ENCODE measurements at regions not wholly inside any gene's neighbourhood (a gene's known extent, or its start where the extent isn't known, plus 50 kb on each side); places are given as distances from the start of the nearest gene placed in this dataset.

DNA sequence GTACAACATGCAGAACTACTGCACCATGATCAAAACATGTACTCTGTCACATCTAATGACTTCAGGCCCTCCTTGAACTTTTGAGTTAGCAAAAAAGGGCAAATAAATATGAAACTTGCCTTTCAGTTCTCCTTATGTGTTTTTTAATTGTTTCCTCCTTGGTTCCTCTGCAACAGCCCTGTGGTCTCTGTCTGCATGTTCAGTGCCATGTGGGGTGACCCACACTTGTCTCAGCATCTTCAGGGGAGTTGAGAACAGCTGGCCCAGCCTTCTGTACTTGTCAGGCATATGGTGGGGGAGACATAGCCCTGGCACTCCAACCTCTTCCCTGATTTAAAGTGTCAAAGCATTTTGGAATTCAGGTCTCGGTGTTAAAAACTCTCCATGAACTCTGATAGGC, 188.0 kb upstream of the PGRMC2 start:
- DNase-seq = no peak

DNA sequence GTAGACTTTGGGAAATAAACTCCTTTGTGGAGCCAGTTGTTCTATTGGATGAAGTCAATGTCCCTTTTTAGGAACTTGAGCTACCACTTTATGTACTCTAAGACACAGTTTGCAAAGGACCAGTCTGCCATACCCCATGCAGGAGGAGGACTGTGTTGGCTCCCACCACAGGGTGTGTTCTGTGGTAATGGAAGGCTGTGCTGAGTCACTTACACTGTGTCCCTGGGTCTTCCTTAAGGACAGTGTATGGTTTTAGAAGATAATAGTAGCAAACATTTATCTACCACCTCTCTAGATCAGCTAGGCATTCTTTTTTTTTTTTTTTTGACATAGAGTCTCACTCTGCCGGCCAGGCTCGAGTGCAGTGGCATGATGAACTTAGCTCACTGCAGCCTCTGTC, 184.0 kb upstream of the PGRMC2 start:
- DNase-seq = no peak

DNA sequence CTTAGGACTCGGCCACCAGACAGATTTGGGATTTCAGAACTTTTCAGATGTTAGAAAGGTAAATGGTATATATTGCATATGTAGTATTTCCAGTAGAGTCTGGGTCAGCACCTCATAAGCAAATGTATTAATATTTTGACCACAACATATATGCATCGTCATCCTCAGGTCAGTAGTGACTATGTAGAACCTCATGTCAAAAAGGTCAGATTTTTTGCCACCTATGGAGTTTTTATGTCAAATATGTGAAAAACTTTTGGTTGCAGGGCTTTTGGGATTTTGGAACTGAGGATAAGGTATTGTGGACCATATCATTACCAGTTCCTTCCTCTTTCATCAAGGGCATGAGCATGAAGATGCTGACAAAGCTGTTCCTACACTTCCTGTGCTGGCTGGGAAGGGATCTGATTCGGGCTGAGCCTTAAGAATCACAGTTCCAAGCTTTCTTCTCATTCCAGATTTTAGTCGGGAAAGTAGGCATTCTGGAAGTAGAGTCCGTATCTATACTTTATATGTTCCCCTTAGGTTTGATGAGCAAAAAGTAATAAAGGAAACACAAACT, 183.0 kb upstream of the PGRMC2 start:
- no peak for DNase-seq

DNA sequence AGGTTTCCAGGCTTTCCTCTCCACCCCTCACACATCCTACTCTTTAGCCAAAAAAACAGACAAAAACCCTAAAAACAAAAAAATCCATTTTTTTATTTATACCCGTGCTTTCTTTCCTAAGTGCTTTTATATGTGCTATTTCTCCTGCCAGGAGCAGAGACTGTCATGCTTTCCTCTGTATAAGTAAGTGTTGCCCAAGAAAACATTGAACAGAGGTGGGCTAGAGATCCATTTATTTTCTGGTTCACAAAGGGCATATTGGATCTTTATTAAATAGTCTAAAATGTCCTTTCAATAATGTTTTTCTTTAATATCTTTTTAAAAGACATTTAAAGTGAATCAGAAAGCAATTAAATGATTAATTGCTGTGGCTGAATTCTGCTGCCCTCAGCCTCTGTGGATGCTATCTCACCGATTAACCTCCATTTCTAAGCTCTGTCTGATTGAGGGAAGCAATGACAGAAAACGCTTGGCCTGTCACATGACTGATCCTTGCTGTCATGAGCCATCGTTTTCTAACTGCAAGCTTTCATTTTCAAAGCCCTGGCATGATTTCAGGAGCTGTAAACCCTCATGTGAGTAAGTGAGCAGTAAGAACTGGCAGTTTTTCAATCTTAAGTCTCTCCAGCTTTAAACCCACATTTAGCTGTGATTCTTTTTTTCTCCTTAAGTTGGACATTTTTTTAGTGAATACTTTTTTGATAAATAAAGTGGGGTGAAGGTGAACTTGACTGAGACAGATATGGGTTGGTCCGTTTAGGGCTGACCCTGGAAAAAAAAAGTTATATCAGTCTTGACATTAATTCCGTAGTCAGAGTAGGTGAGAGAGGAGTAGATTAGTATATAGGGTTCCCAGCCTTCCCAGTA, 180.7 kb upstream of the PGRMC2 start:
- peak; percentile 16 for DNase-seq

DNA sequence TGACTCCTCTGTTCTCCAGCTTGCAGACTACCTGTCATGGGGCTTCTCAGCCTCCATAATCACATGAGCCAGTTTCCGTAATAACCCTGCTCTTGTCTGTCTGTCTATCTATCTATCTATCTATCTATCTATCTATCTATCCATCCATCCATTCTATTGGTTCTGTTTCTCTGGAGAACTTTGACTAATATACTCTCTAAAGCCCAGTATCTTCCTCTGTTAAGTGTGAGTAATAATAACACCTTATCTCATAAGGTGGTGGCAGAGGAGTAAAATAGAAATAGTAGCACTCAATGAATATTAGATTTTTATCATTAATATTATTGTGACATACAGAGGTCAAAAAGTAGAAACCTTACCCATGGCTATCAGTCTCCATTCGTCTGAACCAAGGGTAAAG, 177.9 kb upstream of the PGRMC2 start:
- no peak for DNase-seq

DNA sequence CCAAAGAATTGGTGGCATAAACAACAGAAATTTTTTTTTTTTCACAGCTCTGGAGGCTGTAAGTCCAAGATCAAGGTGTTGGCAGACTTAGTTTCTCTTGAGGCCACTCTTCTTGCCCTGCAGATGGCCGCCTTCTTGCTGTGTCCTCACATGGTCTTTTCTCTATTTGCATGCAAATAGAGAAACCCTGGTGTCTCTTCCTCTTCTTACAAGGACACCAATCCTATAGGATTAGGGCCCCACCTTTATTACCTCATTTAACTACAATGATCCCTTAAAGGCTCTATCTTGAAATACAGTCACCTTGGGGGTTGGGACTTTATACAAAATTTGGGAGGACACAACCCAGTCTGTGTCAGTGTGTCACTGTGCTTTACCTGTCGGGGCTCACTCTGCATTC, 175.4 kb upstream of the PGRMC2 start:
- no peak for DNase-seq

DNA sequence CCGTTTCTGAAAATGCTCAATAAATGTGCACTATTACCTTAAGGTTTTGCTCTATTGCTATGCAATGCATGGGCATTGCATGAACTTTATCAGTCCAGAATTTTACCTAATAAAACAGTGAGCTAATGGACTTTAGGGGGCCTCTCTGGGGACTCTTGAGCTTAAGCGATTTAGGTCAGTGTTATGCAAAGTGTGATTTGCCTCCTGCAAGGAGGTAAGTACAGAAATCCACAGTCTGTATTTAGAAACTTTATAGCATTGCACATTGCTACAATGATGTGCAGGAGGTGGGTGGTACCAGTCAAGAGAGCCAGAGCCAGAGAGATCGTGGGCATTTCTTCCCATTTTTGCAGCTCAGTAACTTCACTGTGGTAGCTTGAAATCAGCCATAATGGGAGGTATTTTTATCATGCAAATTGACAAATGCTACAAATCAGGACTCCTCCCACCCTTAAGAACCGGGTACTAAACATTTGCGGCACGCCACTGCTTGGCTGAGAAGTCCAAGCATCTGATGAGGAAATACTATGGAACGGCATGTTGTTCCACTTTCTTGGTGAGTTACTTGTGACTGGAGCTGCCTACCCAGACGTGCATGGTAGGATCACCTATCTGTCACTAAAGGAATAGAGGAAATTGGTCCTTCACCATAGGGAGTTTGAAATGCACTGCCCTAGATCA, 174.6 kb upstream of the PGRMC2 start:
- no peak for DNase-seq

DNA sequence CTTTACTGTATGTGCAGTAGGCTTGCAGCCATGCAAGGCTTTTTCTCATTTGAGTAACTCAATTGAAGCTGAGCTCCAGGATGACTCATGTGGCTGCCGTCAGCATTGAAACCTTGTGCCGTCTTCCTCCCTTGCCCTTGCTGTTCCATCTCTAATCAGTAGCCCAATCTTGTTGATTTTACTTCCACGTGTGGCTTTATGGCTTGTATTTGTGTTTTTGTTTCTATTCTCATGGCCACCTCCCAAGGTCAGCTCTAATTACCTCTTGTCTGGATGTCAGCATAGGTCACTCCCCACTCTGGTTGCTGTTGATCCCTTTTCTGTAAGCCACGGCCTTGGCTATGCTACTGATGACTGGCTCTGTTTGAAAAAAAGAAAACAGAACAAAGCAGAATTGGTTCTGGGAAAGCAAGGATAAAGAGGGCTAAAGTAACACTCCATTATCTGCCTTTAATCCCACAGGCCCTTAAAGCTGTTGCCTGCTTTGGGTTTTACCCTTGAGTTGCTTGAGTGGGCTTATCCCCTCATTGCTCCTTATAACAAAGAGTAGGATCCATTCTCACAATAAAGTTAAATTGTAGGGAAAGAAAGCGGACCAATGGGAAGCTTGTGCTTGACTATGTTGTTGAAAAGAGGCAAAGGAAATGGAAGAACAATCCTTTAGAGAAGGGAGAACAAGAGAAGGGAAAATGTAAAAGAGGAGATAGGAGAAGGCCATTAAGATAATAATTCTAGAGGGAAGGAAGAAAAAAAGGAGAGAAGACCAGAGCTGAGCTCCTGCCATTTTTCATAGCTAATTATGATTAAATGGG, 173.9 kb upstream of the PGRMC2 start:
- peak; percentile 2 for DNase-seq

DNA sequence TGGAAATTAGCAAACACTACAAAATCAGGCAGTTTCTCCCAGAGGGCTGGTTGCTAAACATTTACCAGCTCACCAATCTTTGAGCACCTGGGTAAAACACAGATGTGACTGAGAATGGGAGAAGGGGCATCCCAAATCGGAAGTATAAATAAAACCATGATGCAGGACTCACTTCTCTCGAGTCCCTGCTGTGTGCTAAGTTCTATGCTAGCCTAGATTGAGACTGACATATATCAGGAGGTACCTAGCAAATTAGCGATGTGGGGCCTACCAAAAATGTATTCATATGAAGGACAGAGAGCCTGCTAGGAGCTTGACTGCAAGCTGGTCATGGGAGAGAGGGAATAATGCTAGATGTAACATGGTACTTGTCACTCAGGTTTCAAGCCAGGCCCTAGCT, 171.9 kb upstream of the PGRMC2 start:
- DNase-seq = no peak

DNA sequence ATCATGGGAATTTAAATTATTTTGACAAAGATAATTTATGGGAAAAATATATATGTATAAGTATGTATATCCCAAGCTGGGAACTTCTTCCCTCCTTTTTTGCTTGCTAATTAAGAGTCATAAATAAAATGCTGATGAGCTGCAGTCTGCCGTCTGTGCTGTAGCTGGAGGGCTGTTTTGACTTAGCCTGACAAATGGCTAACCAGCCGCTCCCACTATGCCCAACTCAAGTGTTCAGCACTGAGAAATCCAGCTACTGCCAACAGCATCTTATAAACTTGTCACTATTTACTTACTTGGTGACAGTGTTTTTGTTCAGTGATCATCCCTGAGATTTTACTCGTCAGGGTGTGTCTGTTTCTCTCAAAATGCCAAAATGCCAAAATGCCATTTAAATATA, 171.2 kb upstream of the PGRMC2 start:
- DNase-seq = no peak

DNA sequence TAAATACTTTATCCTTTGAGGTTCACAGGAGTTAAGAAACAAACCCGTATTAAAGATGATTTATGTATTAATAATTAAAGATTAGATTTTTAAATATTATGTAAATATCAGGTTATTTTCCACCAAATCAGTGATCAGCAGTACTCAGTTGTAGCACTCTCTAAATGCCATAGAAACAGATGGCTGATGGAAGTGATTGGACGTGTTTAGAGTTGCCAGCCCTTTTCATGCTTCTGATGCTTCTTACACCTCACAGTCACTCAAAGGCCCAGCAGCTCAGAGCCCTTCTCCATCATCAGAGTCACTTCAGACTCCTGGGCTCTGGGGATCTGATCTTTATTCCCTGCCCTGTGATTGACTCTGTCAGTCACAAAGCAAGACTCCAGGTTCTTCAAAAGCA, 170.1 kb upstream of the PGRMC2 start:
- DNase-seq = no peak

DNA sequence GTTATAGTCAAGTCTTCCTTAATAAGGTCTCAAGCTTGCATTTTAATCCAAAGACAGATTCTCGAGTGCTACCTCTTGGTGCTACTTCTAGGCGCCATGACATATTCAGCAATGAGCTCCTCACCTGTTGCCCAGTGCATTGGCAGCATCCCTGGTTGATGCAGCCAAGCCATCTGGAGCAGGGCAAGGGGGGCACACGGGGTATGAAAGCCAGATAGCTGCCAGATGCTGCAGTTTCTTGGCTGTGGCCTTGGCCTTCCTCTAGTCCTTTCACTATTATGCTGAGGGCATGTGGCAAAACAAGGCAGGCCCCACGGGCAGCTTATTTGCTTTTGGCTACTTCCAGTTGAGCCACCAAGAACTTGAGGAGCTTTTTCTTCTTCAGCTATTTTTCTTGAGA, 168.6 kb upstream of the PGRMC2 start:
- no peak for DNase-seq

DNA sequence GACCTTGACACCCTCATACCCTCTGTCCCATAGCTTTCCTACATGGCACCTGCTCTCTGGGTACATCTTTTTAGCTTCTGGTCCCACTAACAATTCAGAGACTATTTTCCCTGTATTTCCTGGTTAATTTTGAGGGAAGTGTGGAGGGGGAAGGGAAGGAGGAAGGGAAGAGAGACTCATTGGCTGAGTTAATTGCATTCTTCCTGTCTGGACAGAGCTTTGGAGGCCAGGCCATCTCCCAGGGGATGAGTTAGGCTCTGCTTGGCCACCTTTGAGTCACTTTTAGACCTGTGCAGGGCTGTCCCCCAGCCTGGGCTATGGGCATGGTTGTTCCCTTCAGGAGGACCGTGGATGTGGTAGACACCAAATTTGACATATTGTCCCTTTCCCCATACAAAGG, 167.9 kb upstream of the PGRMC2 start:
- DNase-seq = no peak

DNA sequence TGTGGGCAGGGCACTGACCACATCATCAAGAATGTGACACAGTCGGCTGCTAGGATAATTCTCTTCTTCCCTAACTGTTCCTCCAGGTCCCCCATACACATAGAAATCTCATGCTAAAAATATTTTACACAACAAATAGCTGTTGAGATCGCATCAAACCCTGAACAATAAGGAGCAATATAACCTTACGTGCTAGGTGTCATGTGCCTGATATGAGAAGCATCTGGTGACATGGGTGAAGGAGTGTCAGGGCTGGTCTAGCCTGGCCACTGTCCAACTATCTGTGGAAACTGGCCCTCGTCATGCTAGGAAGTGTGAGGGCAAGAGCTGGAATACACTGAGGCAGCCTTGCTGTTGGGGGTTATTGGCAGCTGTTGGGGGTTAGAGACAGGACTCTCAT, 167.3 kb upstream of the PGRMC2 start:
- DNase-seq = peak; percentile 47

DNA sequence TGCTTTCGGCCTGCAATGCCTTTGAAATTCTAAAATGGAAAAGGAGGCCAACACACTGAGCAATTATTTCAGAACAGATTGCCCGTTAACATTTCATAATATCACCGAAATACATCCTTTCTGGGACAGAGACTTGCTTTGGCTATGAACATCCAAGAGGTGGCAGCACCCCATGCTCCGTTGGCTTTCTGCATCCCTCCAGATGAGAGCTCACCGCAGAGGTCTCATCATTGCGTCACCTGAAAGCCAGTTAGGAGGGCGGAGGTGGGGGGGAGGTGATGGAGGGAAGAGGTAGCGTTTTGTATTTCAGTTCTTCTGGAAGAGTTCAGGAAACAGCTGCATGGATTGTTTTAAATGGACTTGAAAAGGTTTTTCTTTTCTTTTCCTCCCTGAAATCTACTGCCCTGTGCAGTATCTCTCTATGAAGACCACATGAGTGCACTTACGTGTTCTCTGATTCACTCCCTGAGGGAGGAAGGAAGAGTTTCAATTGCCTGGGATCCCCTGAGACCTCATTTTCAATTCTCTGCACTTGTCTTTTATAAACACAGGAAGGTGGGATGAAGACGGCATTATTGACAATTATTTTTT, 166.8 kb upstream of the PGRMC2 start:
- peak; percentile 75 for DNase-seq

DNA sequence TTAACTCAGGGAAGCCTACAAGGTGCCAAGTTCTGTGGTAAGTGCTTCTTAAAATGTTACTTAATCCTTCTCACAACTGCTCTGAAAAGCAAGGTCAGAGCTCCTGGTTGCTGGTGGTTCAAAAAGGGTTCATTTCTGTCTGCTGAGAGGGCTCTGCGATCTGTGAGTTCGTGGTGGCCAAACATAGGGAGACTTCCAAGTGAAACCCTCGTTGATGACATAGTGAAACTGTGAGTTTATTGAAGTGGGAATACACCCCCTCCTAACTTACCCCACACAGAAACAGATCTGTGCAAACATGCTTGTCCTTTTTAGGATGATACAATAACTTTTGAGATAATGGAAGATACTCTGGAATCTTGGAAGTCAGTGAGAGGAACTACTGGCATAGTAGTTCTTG, 164.8 kb upstream of the PGRMC2 start:
- DNase-seq = no peak

DNA sequence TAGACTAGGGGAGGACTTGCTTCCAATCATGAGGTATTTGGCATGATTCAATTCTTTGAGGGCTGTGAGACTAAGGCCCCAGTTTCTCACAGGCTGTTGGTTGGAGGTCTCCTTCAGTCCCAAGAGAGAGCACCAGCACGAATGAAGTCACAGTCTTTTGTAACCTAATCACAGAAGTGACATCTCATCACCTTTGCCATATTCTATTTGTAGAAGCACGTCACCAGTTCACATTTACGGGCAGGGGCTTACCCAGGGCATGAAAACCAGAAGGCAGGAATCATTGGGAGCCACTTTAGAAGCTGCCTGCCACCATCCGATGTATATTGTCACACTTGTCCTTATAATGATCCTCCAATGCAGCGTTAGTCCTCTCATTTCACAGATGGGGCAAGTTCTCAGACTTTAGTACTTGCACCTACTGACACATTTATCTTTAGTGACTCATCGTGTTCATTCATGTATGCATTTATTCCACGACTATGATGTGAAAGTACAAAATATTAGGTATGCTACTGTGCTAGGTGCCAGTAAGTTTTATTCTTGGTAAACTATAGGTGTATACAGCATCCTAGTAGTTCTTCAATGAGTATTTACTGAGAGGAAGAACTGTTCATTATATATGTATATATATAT, 163.8 kb upstream of the PGRMC2 start:
- no peak for DNase-seq

DNA sequence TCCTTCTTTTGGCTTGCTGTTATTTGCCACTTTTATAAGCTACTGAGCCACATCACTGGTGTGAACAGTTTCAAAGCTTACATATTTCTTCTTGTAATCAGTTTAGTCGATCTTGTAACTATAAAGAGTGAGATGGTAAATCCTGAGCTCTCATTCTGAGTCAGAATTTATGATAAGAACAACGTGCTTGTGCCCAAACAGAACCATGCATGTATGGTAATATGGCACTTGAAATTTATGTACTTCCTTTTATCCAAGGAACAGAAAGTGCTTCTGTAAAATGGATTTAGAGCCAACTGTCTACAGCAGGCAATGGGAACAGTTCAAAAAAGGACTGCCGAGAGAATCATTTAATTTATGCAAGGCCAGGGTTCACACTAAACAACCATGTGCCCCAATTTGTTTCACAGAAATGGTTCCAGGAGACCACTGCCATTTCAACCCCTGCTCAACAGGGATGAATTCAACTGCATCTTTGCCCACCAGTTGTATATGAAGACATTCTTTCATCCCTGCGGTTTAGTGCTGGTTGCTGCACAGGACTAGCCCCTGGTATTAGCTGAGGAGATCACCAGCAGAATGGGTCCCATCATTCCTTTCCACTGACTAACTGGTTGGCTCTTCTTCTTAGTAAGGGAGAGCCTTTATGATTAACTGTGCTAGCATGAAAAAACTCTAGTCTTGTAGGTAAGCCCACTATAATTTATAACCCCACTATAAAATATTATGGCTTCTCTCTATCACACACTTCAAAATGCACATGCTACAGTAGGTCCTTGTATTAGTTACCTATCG, 162.9 kb upstream of the PGRMC2 start:
- DNase-seq = no peak

DNA sequence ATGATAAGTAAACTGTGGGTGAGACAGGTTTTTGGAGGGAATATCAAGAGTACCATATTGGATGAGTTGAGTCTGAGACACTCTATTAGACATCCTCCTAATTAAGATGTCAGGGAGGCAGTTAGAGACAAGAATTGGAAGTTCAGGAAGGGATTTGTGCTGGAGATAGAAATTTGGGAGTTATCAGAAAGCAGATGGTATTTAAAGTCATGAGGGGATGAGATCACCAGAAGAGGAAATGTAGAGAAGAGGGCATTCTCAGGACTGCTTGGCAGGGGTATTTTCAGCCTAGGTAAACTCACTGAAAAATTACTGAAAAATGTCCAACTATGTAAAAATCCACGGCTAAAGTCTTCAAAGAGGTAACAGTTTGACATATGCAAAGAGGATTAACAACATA, 161.6 kb upstream of the PGRMC2 start:
- DNase-seq = no peak

DNA sequence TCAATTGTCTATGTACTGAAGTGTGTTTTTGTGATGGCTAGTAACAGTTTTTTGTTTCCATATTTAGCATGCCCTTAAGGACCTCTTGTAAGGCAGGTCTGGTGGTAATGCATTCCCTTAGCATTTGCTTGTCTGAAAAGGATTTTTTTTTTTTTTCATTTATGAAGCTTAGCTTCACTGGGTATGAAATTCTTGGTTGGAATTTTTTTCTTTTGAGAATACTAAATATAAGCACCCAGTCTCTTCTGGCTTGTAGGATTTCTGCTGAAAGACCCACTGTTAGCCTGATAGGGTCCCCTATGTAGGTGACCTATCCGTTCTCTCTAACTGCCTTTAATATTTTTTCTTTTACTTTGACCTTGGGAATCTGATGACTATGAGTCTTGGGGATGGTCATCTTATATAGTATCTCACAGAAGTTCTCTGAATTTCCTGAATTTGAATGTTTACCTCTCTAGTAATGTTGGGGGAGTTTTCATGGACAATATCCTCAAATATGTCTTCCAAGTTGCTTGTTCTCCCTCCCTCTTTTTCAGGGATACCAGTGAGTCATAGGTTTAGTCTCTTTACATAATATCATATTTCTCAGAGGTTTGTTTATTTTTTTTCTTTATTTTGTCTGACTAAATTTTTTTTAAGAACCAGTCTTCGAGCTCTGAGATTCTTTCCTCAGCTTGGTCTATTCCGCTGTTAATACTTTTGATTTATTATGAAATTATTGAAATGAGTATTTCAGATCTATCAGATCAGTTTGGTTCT, 157.1 kb upstream of the PGRMC2 start:
- no peak for DNase-seq

DNA sequence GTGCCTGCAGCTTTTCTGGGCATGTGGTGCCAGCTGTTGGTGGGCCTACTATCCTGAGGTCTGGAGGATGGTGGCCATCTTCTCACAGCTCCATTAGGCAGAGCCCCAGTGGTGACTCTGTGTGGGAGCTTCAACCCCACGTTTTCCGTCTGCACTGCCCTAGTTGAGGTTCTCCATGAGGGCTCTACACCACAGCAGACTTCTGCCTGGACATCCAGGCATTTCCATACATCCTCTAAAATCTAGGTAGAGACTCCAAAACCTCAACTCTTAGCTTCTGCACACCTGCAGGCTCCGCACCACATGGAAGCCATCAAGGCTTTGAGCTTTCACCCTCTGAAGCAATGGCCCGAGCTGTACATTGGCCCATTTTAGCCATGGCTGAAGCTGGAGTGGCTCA, 153.3 kb upstream of the PGRMC2 start:
- no peak for DNase-seq
